DMS53 (cell line): ENCODE measurements at regions not wholly inside any gene's neighbourhood (a gene's known extent, or its start where the extent isn't known, plus 50 kb on each side); places are given as distances from the start of the nearest gene placed in this dataset.
A peak's percentile ranks its signal among the peaks of the same experiment; 100 is the strongest.

Experiments
- DNase-seq: peaks from one replicate; lab custom pipeline; 2025; lab: John Stamatoyannopoulos, UW

- no peak for DNase-seq
Observed at GRCh38 chr12:13288937-13289652, 92.6 kb downstream of the EMP1 start.

GRCh38 chr12:13288501-13288900 lies 92.0 kb downstream of the EMP1 start:
- DNase-seq, result no peak

- DNase-seq, result no peak
Observed at GRCh38 chr12:13283867-13284266, 87.3 kb downstream of the EMP1 start.

- no peak for DNase-seq
Observed at GRCh38 chr12:13282861-13283260, 86.3 kb downstream of the EMP1 start.

GRCh38 chr12:13278249-13278787 lies 81.8 kb downstream of the EMP1 start:
- DNase-seq, result peak; percentile 91

GRCh38 chr12:13277293-13277692 lies 80.8 kb downstream of the EMP1 start:
- DNase-seq, result no peak

GRCh38 chr12:13275241-13276085 lies 78.9 kb downstream of the EMP1 start:
- DNase-seq, result peak; percentile 77

- no peak for DNase-seq
Observed at GRCh38 chr12:13273850-13274249, 77.3 kb downstream of the EMP1 start.

GRCh38 chr12:13273097-13273496 lies 76.6 kb downstream of the EMP1 start:
- no peak for DNase-seq

- DNase-seq, result no peak
Observed at GRCh38 chr12:13270817-13271216, 74.3 kb downstream of the EMP1 start.
